ENCODE measurements at regions not wholly inside any gene's neighbourhood (a gene's known extent, or its start where the extent isn't known, plus 50 kb on each side); places are given as distances from the start of the nearest gene placed in this dataset.

DNA sequence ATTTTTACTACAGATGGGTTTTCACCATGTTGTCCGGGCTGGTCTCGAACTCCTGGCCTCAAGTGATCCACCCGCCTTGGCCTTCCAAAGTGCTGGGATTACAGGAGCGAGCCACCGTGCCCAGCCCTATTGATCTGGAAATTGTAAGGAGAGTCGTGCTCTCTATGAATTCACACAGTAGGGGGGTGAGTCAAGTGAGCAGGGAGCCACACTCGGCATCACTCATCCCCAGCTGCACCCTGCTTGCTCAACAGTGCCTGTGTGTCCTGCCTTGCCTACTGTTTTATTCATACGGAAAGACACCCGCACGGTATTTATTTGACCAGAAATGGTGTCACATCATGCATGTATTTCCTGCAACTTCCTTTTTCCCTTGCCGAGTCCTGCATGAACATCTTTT is 157.2 kb upstream of the FOXF1 start:
- Histone ChIP-seq H3K27me3 (peaks cover 74% of the 10 kb centered on the region), H3K4me3 (ENCODE audit: low read depth in 1 of 2, low read length in 1 of 2) (no peak overlapping the region)
- no peak for TF ChIP-seq CTCF (IDR thresholded peaks at IDR 0.05)

GRCh38 chr16:86353948-86354347 is 156.4 kb upstream of the FOXF1 start:
- TF ChIP-seq CTCF (IDR thresholded peaks at IDR 0.05), result no peak

More for the DNA sequence above, 157.2 kb upstream of the FOXF1 start:
- H3K4me1 ChIP-seq (ENCODE audit: control insufficient read depth in 1 of 2, insufficient read depth in 1 of 2, low read depth in 1 of 2, low read length in 1 of 2), result no peaks in the 10 kb centered on the region
- no peak overlapping the region for H3K27ac ChIP-seq
- H3K9me3 ChIP-seq, result no peaks in the 10 kb centered on the region
- H3K36me3 ChIP-seq, result no peaks in the 10 kb centered on the region

DNA sequence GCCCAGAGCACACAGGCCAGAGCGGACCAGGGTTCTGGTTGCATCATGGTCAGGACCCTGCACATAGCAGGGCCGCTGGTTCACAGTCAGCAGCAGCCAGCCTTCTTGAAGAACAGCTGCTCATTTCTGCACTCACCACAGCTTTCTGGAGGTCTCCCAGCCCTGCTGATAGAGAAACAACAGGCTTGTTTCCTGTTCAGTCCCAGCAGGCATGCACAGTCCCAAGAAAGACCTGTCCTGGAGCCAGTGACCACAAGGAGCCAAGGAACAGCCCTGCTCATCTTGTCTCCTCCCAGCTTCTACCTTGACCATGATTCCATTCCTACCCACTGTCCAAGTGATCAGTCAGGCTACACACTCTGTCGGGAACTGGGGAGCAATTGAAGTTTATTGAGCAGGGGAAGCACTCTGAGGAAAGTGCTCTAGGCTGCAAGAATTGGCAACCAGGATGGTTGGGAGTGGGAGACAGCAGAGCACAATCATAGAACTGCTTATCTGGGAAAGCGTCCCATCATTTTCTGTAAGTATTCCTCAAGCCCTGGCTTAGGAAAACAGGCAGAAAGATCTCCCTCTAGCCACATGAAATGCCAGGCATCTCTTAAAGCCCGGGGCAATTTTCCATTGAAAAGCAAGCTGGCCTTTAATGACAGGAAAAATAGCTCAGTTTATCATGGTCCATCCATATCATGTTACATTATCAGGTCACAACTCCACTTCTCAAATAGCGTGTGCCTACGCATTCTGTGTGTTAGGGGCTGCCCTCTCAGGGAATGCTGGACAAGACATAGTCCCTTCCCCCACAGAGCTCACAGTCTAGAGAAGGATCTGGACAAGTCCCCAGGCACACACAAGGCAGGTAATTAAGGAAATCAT is 155.4 kb upstream of the FOXF1 start:
- Histone ChIP-seq H3K27ac (no peak overlapping the region), H3K4me1 (ENCODE audit: control insufficient read depth in 1 of 2, insufficient read depth in 1 of 2, low read depth in 1 of 2, low read length in 1 of 2) (no peaks in the 10 kb centered on the region), H3K27me3 (peaks cover 70% of the 10 kb centered on the region), H3K4me3 (ENCODE audit: low read depth in 1 of 2, low read length in 1 of 2) (no peak overlapping the region), H3K9me3 (no peaks in the 10 kb centered on the region), H3K36me3 (no peaks in the 10 kb centered on the region)
- TF ChIP-seq CTCF (IDR thresholded peaks at IDR 0.05), result no peak

More at GRCh38 chr16:86353948-86354347, 156.4 kb upstream of the FOXF1 start:
- Histone ChIP-seq H3K4me1 (ENCODE audit: control insufficient read depth in 1 of 2, insufficient read depth in 1 of 2, low read depth in 1 of 2, low read length in 1 of 2) (no peaks in the 10 kb centered on the region), H3K36me3 (no peaks in the 10 kb centered on the region), H3K4me3 (ENCODE audit: low read depth in 1 of 2, low read length in 1 of 2) (no peak overlapping the region), H3K27me3 (peaks cover 76% of the 10 kb centered on the region), H3K9me3 (no peaks in the 10 kb centered on the region), H3K27ac (no peak overlapping the region)

GRCh38 chr16:86355531-86355930 is 154.8 kb upstream of the FOXF1 start:
- no peaks in the 10 kb centered on the region for H3K9me3 ChIP-seq
- H3K4me1 ChIP-seq (ENCODE audit: control insufficient read depth in 1 of 2, insufficient read depth in 1 of 2, low read depth in 1 of 2, low read length in 1 of 2), result no peaks in the 10 kb centered on the region
- H3K27me3 ChIP-seq, result peaks cover 66% of the 10 kb centered on the region
- H3K36me3 ChIP-seq, result no peaks in the 10 kb centered on the region
- no peak for TF ChIP-seq CTCF (IDR thresholded peaks at IDR 0.05)
- no peak overlapping the region for H3K27ac ChIP-seq
- no peak overlapping the region for H3K4me3 ChIP-seq (ENCODE audit: low read depth in 1 of 2, low read length in 1 of 2)

DNA sequence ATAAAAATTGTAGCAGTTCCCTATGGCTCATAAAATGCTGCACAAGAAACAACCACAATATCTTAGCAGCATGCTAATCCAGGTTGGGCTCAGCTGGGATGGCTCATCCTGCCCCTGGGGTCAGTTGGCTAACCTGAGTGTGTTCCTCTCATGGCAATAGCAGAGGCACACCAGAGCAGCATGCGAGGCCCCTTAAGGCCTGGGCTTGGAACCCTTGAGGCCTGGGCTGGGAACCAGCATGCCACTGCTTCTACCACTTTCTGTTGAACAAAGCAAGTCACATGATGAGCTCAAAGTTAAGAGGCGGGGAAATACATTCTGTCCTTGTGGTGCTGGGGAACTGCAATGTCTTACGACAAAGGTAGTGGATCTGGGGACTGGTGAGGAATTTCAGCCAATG is 154.4 kb upstream of the FOXF1 start:
- Histone ChIP-seq H3K4me1 (ENCODE audit: control insufficient read depth in 1 of 2, insufficient read depth in 1 of 2, low read depth in 1 of 2, low read length in 1 of 2) (no peaks in the 10 kb centered on the region), H3K4me3 (ENCODE audit: low read depth in 1 of 2, low read length in 1 of 2) (no peak overlapping the region), H3K27ac (no peak overlapping the region), H3K36me3 (no peaks in the 10 kb centered on the region), H3K9me3 (no peaks in the 10 kb centered on the region), H3K27me3 (peaks cover 62% of the 10 kb centered on the region)
- TF ChIP-seq CTCF (IDR thresholded peaks at IDR 0.05), result no peak

All from neutrophil (primary cell).